HS-27A (cell line): ENCODE measurements at regions not wholly inside any gene's neighbourhood (a gene's known extent, or its start where the extent isn't known, plus 50 kb on each side); places are given as distances from the start of the nearest gene placed in this dataset.

Experiments
- DNase-seq: peaks from one replicate; pipeline ENCODE4 v3.0.0-alpha.2; 2012; ENCODE audit warnings: low read depth, missing footprints

DNA sequence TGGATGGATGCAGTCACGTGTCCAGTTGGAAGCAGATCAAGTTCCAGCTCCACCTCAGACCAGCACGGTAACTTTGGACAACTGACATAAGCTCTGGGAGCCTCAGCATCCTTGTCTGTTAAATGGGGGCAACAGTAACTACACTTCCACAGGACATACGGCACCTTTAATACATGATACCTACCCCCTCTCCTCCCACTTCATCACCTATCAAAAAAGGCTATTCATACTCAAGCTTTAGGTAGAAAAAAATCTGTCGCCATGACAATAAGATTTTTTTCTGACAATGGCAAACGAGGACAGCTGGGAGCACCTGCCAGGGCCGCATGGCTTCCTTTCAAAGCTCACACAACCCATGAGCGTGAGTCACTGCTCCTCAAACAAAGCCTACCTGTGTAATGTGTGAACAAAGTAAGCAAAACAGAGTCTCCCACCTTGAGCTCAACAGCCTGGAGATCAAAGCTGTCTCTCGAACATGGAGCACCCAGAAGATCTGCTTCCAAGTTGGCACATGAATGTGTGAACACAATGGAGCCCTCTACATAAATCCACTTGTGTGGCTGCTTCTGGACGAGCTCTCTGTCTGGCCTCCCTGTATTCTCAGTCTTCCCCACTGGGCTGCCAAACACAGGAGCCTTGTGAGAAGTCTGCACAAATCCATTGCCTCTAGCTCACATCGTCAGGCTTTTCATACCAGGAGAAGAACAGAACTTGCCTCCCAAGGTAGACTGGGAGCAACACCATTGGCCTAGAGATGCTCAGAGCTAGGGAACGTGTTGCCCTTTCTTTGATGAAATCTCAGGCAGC lies 459.7 kb downstream of the SOX9 start:
- DNase-seq, result no peak

DNA sequence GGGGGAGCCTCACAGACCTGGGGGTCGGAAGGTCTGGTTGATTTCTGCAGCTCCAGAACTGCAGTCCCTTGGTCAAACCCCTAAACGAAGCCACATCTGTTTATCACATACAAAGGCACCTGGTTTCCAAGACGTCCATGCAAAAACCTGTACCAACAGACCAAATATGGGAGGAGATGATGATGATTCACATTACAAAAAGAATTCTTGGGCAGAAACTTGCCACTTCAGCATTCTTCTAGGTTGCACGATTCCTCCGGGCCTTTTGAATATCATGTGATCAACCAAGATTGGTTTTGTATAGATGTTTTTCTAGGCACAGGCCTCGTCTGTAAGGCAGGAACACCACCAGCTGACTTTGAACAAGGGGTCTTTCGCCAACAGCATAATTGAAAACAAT lies 466.3 kb downstream of the SOX9 start:
- no peak for DNase-seq

DNA sequence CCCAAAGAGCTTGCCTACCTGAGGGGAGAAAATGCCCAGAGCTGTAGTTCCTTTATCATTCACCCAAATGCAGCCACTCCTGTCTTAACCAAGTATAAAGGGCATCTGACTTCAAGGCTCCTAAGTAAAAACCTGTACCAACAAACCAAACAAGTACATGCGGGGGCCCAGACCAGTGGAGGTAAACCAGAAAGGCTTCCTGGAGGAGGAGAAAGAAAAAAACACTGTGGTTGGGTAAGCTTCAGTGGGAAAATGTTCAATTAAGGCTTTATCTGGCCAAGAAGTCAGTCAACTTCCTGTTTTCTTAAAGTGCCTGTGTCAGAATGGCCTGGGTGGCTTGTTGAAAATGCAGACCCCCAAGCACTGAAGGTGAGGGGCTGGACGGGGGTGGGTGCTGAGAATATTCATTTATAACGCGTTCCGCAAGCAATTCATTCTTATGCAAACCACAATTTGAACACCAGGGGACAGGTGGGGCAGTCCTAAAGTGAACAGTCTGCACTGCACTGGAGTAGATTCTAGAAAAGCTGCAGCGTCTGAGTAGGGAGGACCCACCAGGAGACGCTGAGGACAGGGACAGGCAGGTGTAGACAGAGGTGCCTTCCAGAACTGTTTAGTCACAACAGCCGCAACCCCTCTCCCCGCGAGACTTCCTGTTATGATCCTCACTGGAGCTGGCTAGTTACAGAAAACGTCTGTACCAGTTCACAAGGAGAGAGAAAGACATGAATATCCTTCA lies 467.1 kb downstream of the SOX9 start:
- DNase-seq, result no peak

DNA sequence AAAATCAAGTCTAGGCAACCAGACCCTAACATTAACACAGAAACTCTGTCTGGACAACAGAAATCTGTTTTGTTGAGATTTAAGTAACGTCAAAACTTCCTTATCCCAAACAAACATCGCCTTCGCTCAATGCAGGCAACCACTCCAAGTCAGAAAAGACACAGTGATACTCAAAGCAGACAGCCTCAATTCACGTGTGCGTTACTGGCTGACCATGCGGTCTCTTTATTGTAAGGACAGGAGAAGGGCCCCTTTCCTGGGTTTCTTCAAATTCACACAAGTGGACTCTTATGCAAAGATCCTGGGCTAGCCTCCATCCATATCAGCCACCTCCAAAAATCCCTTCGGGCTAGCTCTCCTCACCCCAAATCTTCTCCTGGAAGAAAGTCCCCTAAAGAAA lies 467.7 kb downstream of the SOX9 start:
- DNase-seq, result no peak

DNA sequence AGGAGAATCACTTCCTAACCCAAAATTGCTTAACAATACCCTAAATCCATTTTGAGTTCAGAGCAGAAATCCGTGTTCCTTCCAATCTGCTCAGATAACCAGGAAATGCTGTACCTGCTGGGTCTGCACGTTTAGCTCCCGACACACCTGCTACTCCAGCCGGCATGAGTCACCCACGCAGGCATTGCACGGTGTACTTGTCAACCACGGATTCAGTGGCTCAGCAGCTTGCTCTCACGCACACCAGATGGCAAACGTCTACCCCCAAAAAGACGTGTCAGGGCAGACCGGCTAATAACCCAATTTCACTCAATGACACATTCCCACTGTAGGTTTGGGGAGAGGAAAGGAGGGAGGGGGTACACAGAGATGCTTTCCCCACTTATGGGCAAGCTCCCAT lies 468.1 kb downstream of the SOX9 start:
- DNase-seq, result no peak

DNA sequence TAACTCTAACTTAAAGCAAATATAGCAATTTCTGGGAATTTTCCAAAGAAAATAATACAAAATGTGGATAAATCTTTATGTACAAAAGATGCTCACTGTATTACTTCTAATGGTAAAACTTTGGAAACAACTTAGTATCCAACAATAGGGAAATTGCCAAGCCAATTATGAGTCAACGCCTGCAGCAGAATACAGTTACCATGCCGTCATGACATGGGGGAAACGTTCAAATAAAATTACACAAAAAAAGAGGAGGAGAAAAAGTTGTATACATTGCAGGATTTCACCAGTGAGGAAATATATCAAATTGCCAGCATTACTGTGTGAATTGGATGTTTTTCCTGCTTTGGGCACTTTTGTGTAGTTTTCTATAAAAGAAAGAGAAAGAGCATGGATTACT lies 469.6 kb downstream of the SOX9 start:
- no peak for DNase-seq

DNA sequence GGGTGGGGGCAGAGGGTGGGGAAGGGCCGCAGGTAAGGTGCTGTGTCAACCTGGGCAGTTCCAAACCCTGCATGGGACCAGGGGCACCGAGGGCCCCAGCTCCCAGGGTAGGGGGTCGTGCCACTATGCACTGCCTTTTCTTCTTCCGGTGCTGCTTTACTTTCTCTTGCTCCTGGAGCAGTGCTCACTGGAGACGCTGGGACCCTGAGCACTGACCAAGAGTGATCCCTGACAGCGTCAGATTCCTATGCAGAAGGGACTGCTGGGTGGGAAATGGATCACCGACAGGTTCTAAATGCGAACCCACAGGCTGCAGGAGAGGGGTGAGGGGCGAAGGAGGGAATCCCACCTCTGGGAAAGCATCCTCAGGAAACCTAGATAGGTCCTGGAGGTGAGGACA lies 470.1 kb downstream of the SOX9 start:
- DNase-seq, result no peak

DNA sequence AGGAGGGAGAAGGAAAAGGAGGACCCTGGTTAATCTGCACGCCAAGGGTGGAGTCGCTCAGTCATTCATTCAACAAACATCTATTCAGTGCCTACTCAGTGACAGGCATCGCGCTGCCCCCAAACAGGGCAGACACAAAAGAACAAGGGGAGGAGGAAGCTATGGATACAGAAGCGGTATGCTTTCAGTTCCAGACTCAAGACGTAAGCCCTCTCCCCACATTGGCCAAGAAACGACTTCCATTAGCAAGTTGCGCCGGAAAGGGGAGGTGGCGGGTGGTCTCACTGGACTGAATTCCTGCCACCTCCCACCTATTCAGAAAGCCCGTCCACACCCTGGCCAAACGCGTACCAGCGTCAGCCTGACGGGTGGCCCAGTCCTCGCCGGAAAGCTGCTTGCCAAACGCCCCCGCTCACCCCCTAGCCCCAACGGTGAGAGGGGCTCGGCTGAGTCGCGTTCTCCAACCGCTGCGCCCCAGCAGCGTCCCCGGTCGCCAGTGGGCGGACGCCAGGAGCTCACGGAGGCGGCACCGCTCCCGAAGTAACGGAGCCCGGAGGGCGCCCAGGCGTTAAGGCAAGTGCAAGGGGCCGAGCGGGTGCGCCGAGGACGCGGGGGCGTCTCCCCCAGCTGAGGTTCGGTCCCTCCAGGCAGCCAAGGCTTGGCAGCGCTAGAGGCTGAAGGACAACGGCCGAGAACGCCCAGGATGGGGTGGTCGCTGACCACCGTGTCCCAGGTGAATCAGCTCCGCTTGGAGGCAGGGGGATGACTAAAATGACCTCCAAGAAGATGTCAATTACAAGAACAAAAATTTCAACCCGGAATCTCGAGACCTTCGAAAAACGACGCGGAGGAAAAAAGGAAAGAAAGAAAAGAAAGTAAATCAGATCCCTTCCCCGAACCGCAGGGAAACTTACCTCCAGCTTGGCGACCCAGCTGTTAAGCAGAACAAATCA lies 470.7 kb downstream of the SOX9 start:
- no peak for DNase-seq

DNA sequence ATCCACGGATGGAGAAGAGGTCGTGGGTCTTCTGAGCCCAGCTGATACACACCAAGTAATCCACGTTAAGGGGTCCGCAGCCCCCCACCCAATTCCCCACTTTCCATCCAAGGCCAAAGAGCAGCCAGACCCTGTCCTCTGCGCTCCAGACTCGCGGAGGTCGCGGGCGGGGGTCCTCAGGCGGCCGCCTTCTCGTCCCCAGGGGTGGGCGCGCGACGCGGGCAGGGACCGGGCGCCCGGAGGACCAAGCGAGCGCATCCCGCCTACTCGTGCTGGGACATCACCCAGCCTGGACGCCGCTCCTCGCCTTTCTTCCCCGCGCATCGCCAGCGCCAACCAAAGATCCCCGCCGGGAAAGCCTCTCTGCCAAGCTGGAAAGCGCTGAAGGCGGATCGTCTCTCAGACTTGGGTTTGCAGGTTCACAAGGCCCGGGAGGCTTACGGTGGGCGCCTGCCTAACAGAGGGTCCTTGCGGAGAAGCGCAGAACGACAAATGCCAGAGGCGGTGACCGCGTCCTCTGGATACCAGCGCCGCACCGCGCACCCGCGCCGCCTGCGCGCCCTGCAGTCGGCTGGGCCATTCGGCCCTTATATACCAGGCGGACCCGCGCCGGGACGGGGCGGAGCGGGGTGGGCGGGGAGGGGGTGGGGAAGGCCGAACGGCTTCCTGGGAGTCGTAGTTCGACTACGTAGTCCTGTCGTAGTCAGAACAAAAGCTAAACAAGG lies 471.6 kb downstream of the SOX9 start:
- DNase-seq, result peak; percentile 43

DNA sequence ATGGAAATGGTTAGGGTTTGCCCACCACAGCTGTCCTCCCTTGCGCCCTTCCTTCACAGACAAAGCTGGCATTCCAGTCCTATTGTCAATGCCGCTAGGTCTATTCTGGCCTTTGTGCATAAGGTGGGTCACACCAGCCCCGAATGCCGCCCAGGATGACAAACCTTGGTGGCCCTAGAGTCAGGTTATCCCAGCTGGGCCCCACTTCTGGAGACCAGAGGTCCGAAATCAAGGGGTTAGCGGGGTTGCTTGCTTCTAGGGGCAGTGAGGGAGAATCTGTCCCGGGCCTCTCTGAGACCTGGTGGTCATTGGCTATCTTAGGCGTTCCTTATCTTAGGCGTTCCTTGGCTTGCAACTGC lies 472.1 kb downstream of the SOX9 start:
- no peak for DNase-seq

DNA sequence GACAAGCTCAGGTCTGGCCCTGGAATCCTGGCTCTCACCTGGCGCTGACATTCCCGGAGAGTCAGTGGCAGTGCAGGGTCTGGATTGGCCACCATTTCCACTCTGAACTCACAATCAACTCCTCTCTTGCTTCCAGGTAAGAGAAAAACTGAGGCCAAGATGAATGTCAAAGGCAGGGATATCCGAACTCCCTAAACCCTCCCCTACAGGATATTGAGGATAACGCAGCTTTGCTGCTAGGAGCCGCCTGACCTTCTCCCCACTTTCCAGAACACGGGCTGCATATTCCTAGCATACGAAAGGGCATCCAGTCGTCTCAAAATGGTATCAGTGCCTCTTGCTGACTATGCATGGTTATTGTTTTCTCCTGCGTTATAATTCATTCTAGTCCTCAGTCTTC lies 473.4 kb downstream of the SOX9 start:
- DNase-seq, result no peak
